ENCODE measurements at regions not wholly inside any gene's neighbourhood (a gene's known extent, or its start where the extent isn't known, plus 50 kb on each side); places are given as distances from the start of the nearest gene placed in this dataset.

DNA sequence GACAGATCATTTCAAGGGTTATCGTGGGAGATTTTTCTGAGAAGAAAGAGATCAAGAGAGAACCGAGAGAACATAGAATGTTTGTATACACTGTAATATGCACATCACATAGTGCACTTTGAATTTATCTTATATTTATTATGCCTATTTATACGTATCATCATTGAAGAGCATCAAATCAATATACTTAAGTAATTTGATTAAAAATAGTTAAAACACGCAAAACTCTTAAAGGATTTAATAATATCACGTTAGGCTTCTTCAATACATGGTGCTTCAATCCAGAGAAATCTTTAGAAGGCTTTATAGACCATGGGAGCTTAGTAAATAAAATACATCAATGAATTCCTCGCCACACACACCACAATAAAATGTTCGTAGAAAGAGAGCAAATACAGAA is 139.5 kb upstream of the C11orf58 start (continued):
- TF ChIP-seq SETDB1 (IDR thresholded peaks at IDR 0.05; ENCODE audit: insufficient read length, low read length) = no peak
- TF ChIP-seq HOXC10 (CRISPR knock-in tag; IDR thresholded peaks at IDR 0.05) = no peak
- no peak for TF ChIP-seq ZNF560 (tag by site-specific recombination; IDR thresholded peaks at IDR 0.05; ENCODE audit: borderline replicate concordance)
- no peak for TF ChIP-seq ZNF501 (tag by site-specific recombination; IDR thresholded peaks at IDR 0.05)
- TF ChIP-seq, protein P1, sequence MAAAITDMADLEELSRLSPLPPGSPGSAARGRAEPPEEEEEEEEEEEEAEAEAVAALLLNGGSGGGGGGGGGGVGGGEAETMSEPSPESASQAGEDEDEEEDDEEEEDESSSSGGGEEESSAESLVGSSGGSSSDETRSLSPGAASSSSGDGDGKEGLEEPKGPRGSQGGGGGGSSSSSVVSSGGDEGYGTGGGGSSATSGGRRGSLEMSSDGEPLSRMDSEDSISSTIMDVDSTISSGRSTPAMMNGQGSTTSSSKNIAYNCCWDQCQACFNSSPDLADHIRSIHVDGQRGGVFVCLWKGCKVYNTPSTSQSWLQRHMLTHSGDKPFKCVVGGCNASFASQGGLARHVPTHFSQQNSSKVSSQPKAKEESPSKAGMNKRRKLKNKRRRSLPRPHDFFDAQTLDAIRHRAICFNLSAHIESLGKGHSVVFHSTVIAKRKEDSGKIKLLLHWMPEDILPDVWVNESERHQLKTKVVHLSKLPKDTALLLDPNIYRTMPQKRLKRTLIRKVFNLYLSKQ (tag by site-specific recombination; IDR thresholded peaks at IDR 0.05; ENCODE audit: borderline replicate concordance) = no peak
- TF ChIP-seq ZNF548 (tag by site-specific recombination; IDR thresholded peaks at IDR 0.05) = no peak
- no peak for TF ChIP-seq ZNF561 (tag by site-specific recombination; IDR thresholded peaks at IDR 0.05; ENCODE audit: borderline replicate concordance)

DNA sequence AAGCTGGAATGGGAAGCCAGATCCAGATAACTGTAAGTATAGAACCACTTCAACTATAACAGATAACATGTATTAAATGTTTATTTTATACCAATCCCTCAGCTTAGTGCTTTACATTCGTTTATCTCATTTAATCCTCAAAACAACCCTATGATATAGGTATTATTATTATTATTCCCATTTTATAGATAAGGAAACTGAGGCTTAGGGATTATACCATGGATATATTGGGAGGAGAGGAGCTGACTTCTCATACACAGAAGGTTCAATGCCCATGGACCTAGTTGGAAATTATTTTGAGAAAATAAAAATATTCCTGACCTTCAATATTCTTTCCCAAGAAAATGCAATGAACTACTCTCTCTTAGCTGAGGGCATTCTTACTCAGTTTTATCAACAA is 140.4 kb upstream of the C11orf58 start:
- Histone ChIP-seq H3K36me3 (ENCODE audit: control insufficient read depth in 2 of 2, insufficient read depth in 1 of 2, low read length in 2 of 2) (no peaks in the 10 kb centered on the region), H3K4me1 (ENCODE audit: control insufficient read depth, insufficient read depth, low read length) (no peaks in the 10 kb centered on the region), H3K9me3 (ENCODE audit: control insufficient read depth, insufficient read depth, low read depth, low read length) (no peaks in the 10 kb centered on the region), H3K4me3 (ENCODE audit: low read depth, low read length) (no peak overlapping the region), H3K27ac (ENCODE audit: extremely low read depth, low read depth, low read length) (no peak overlapping the region)
- POLR2A ChIA-PET = no interaction called here
- CTCF ChIA-PET = interaction anchor here (0.8 kb wide), 1 partner anchor 15 kb away, joined by 3 read pairs; no protein-coding TSS in a partner anchor
- TF ChIP-seq ZNF560 (tag by site-specific recombination; IDR thresholded peaks at IDR 0.05; ENCODE audit: borderline replicate concordance) = no peak
- TF ChIP-seq ZNF530 (tag by site-specific recombination; IDR thresholded peaks at IDR 0.05; ENCODE audit: low read depth) = no peak
- no peak for TF ChIP-seq ZNF121 (tag by site-specific recombination; IDR thresholded peaks at IDR 0.05)
- TF ChIP-seq ZNF585B (tag by site-specific recombination; IDR thresholded peaks at IDR 0.05) = no peak
- TF ChIP-seq, protein P2, sequence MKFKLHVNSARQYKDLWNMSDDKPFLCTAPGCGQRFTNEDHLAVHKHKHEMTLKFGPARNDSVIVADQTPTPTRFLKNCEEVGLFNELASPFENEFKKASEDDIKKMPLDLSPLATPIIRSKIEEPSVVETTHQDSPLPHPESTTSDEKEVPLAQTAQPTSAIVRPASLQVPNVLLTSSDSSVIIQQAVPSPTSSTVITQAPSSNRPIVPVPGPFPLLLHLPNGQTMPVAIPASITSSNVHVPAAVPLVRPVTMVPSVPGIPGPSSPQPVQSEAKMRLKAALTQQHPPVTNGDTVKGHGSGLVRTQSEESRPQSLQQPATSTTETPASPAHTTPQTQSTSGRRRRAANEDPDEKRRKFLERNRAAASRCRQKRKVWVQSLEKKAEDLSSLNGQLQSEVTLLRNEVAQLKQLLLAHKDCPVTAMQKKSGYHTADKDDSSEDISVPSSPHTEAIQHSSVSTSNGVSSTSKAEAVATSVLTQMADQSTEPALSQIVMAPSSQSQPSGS (tag by site-specific recombination; IDR thresholded peaks at IDR 0.05; ENCODE audit: low read depth) = no peak
- TF ChIP-seq ZNF416 (tag by site-specific recombination; IDR thresholded peaks at IDR 0.05) = no peak
- TF ChIP-seq ZNF239 (tag by site-specific recombination; IDR thresholded peaks at IDR 0.05) = no peak
- no peak for TF ChIP-seq SP7 (tag by site-specific recombination; IDR thresholded peaks at IDR 0.05)
- no peak for TF ChIP-seq ZNF274 (IDR thresholded peaks at IDR 0.05; ENCODE audit: low read length)
- no peak for TF ChIP-seq ZNF274 (tag by site-specific recombination; IDR thresholded peaks at IDR 0.05; ENCODE audit: borderline replicate concordance)
- TF ChIP-seq, protein P3, sequence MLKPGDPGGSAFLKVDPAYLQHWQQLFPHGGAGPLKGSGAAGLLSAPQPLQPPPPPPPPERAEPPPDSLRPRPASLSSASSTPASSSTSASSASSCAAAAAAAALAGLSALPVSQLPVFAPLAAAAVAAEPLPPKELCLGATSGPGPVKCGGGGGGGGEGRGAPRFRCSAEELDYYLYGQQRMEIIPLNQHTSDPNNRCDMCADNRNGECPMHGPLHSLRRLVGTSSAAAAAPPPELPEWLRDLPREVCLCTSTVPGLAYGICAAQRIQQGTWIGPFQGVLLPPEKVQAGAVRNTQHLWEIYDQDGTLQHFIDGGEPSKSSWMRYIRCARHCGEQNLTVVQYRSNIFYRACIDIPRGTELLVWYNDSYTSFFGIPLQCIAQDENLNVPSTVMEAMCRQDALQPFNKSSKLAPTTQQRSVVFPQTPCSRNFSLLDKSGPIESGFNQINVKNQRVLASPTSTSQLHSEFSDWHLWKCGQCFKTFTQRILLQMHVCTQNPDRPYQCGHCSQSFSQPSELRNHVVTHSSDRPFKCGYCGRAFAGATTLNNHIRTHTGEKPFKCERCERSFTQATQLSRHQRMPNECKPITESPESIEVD (tag by site-specific recombination; IDR thresholded peaks at IDR 0.05) = no peak
- TF ChIP-seq ZNF146 (tag by site-specific recombination; IDR thresholded peaks at IDR 0.05) = no peak
- no peak for TF ChIP-seq ZNF132 (tag by site-specific recombination; IDR thresholded peaks at IDR 0.05; ENCODE audit: borderline replicate concordance)

DNA sequence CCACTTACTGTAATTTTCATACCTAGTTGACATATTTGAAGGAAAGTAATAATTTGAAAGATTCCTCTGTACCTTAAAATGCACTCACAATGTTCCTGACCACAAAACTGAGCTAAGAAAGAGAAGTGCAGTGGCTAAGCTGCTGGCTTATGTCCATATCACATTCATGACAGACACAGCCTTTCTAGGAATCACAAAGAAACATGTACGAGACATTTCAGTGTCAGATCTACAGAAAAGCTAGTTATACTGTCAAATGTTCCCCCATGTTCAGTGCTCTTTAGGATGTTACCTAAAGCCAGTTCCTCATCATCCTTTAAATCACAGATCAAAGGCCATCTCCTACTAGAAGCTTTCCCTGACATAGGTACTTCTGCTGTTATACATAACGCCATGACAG is 142.2 kb upstream of the C11orf58 start:
- POLR2A ChIA-PET = no interaction called here
- Histone ChIP-seq H3K27ac (ENCODE audit: extremely low read depth, low read depth, low read length) (no peak overlapping the region), H3K36me3 (ENCODE audit: control insufficient read depth in 2 of 2, insufficient read depth in 1 of 2, low read length in 2 of 2) (no peaks in the 10 kb centered on the region), H3K4me1 (ENCODE audit: control insufficient read depth, insufficient read depth, low read length) (no peaks in the 10 kb centered on the region), H3K4me3 (ENCODE audit: low read depth, low read length) (no peak overlapping the region), H3K9me3 (ENCODE audit: control insufficient read depth, insufficient read depth, low read depth, low read length) (no peaks in the 10 kb centered on the region)
- TF ChIP-seq, protein P4, sequence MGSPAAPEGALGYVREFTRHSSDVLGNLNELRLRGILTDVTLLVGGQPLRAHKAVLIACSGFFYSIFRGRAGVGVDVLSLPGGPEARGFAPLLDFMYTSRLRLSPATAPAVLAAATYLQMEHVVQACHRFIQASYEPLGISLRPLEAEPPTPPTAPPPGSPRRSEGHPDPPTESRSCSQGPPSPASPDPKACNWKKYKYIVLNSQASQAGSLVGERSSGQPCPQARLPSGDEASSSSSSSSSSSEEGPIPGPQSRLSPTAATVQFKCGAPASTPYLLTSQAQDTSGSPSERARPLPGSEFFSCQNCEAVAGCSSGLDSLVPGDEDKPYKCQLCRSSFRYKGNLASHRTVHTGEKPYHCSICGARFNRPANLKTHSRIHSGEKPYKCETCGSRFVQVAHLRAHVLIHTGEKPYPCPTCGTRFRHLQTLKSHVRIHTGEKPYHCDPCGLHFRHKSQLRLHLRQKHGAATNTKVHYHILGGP (tag by site-specific recombination; IDR thresholded peaks at IDR 0.05) = 0 out of 2 replicates have a peak, but pooled peaks have one; percentile 27
- no peak for TF ChIP-seq ZNF626 (tag by site-specific recombination; IDR thresholded peaks at IDR 0.05)
- TF ChIP-seq ZNF23 (tag by site-specific recombination; IDR thresholded peaks at IDR 0.05; ENCODE audit: borderline replicate concordance) = no peak
- TF ChIP-seq ZNF302 (tag by site-specific recombination; IDR thresholded peaks at IDR 0.05; ENCODE audit: low read depth) = no peak
- TF ChIP-seq, protein P5, sequence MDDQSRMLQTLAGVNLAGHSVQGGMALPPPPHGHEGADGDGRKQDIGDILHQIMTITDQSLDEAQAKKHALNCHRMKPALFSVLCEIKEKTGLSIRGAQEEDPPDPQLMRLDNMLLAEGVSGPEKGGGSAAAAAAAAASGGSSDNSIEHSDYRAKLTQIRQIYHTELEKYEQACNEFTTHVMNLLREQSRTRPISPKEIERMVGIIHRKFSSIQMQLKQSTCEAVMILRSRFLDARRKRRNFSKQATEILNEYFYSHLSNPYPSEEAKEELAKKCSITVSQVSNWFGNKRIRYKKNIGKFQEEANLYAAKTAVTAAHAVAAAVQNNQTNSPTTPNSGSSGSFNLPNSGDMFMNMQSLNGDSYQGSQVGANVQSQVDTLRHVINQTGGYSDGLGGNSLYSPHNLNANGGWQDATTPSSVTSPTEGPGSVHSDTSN (CRISPR knock-in tag; IDR thresholded peaks at IDR 0.05) = no peak
- TF ChIP-seq BCL11A (tag by site-specific recombination; IDR thresholded peaks at IDR 0.05; ENCODE audit: low read depth) = no peak
- TF ChIP-seq ZBTB20 (tag by site-specific recombination; IDR thresholded peaks at IDR 0.05) = no peak
- CTCF ChIA-PET = no interaction called here
